ENCODE measurements at regions not wholly inside any gene's neighbourhood (a gene's known extent, or its start where the extent isn't known, plus 50 kb on each side); places are given as distances from the start of the nearest gene placed in this dataset.

GRCh38 chr2:38474021-38474456, 97.0 kb upstream of the ATL2 start:
- TF ChIP-seq CTCF (IDR thresholded peaks at IDR 0.05) (no peak), EP300 (IDR thresholded peaks at IDR 0.05) (no peak), POLR2AphosphoS5 (IDR thresholded peaks at IDR 0.05) (no peak), POLR2A (IDR thresholded peaks at IDR 0.05) (no peak)

Data from sigmoid colon (tissue), 4 donors.